Type B pancreatic cell (in vitro differentiated cells): ENCODE measurements at regions not wholly inside any gene's neighbourhood (a gene's known extent, or its start where the extent isn't known, plus 50 kb on each side); places are given as distances from the start of the nearest gene placed in this dataset.

ENCODE experiments used
- DNase-seq: peaks from one replicate; pipeline ENCODE4 v3.0.0; 2021; ENCODE audit warnings: mixed read lengths; ENCODE audit not compliant: unreplicated experiment; ENCODE audit errors: extremely low spot score
- H3K27ac Mint-ChIP-seq: 2 replicates; pipeline ENCODE4 v1.8.0; 2021; ENCODE audit warnings: mild to moderate bottlenecking, mixed read lengths
- H3K27me3 Mint-ChIP-seq: 2 replicates; pipeline ENCODE4 v1.8.0; 2021; ENCODE audit warnings: mixed read lengths
- H3K36me3 Mint-ChIP-seq: 2 replicates; pipeline ENCODE4 v1.8.0; 2021; ENCODE audit warnings: mixed read lengths
- H3K4me1 Mint-ChIP-seq: one replicate; pipeline ENCODE4 v1.8.0; 2021; ENCODE audit warnings: mixed read lengths; ENCODE audit not compliant: unreplicated experiment
- H3K4me3 Mint-ChIP-seq: 2 replicates; pipeline ENCODE4 v1.8.0; 2021; ENCODE audit warnings: mild to moderate bottlenecking, mixed read lengths
- H3K9me3 Mint-ChIP-seq: 2 replicates; pipeline ENCODE4 v1.8.0; 2021; ENCODE audit warnings: mixed read lengths
- CTCF ChIP-seq: fragments of 200-600 bp; sonication (generic); conservative IDR thresholded peaks from 2 replicates; pipeline ENCODE4 v1.5.0; 2021; ENCODE audit warnings: antibody characterized with exemption, mild to moderate bottlenecking

GRCh38 chr1:208520438-208521099 lies 276.4 kb upstream of the PLXNA2 start:
- no peak for DNase-seq
- Mint-ChIP-seq H3K4me1 (peaks cover 7% of the 10 kb centered on the region), H3K9me3 (no peaks in the 10 kb centered on the region), H3K27ac (no peak overlapping the region), H3K4me3 (no peak overlapping the region), H3K36me3 (no peaks in the 10 kb centered on the region), H3K27me3 (peaks cover 12% of the 10 kb centered on the region)
- TF ChIP-seq CTCF, result no peak

GRCh38 chr1:208521534-208521933 lies 277.4 kb upstream of the PLXNA2 start:
- Mint-ChIP-seq H3K36me3 (no peaks in the 10 kb centered on the region), H3K27ac (no peak overlapping the region), H3K4me1 (peaks cover 14% of the 10 kb centered on the region), H3K27me3 (peaks cover 12% of the 10 kb centered on the region), H3K4me3 (no peak overlapping the region), H3K9me3 (no peaks in the 10 kb centered on the region)
- DNase-seq, result no peak
- TF ChIP-seq CTCF, result no peak

- Mint-ChIP-seq H3K36me3 (no peaks in the 10 kb centered on the region), H3K27me3 (peaks cover 19% of the 10 kb centered on the region), H3K27ac (no peak overlapping the region), H3K9me3 (no peaks in the 10 kb centered on the region), H3K4me3 (no peak overlapping the region), H3K4me1 (peaks cover 24% of the 10 kb centered on the region)
- TF ChIP-seq CTCF, result no peak
- DNase-seq, result no peak
Measured at GRCh38 chr1:208523007-208523406, 278.8 kb upstream of the PLXNA2 start.

- Mint-ChIP-seq H3K36me3 (no peaks in the 10 kb centered on the region), H3K27me3 (peaks cover 22% of the 10 kb centered on the region), H3K9me3 (no peaks in the 10 kb centered on the region), H3K4me3 (no peak overlapping the region), H3K27ac (no peak overlapping the region), H3K4me1 (peaks cover 36% of the 10 kb centered on the region)
- no peak for TF ChIP-seq CTCF
- DNase-seq, result no peak
Measured at GRCh38 chr1:208524376-208524775, 280.2 kb upstream of the PLXNA2 start.

GRCh38 chr1:208524925-208525324 lies 280.7 kb upstream of the PLXNA2 start:
- no peak for TF ChIP-seq CTCF
- Mint-ChIP-seq H3K4me1 (peaks cover 36% of the 10 kb centered on the region), H3K9me3 (no peaks in the 10 kb centered on the region), H3K27me3 (peaks cover 21% of the 10 kb centered on the region), H3K27ac (no peak overlapping the region), H3K4me3 (no peak overlapping the region), H3K36me3 (no peaks in the 10 kb centered on the region)
- DNase-seq, result no peak

GRCh38 chr1:208525417-208525816 lies 281.2 kb upstream of the PLXNA2 start:
- TF ChIP-seq CTCF, result no peak
- Mint-ChIP-seq H3K27ac (peak overlapping the region; percentile 73), H3K36me3 (no peaks in the 10 kb centered on the region), H3K27me3 (peaks cover 20% of the 10 kb centered on the region), H3K4me1 (peaks cover 36% of the 10 kb centered on the region), H3K4me3 (no peak overlapping the region), H3K9me3 (no peaks in the 10 kb centered on the region)
- DNase-seq, result no peak
